OCI-LY3 (cell line): ENCODE measurements at regions not wholly inside any gene's neighbourhood (a gene's known extent, or its start where the extent isn't known, plus 50 kb on each side); places are given as distances from the start of the nearest gene placed in this dataset.
"Not testable (repeated sequence)": the region's sequence is repeated elsewhere in the genome, so short reads cannot be mapped to it uniquely, and the experiment has no call there.

ENCODE experiments used
- H2AFZ ChIP-seq: fragments of 200-600, 300-600 bp; shearing (Covaris generic); 2 replicates; pipeline ENCODE4 v1.6.0; 2014; ENCODE audit warnings: antibody characterized with exemption, low read depth, low read length
- H3K27ac ChIP-seq: fragments of 200-600, 300-600 bp; sonication (generic); 2 replicates; pipeline ENCODE4 v1.5.1; 2014; ENCODE audit warnings: mild to moderate bottlenecking, low read length, moderate library complexity, mixed read lengths
- H3K27me3 ChIP-seq: fragments of 200-600, 300-600 bp; sonication (generic); 2 replicates; pipeline ENCODE4 v1.6.1; 2014; ENCODE audit warnings: low read depth, low read length, mixed read lengths
- H3K36me3 ChIP-seq: fragments of 200-600, 300-600 bp; sonication (generic); replicated peaks from 2 replicates; pipeline ENCODE3; 2014; ENCODE audit warnings: low read depth, low read length, mixed read lengths
- H3K4me1 ChIP-seq: fragments of 300-600, 200-600 bp; sonication (generic); 2 replicates; pipeline ENCODE4 v1.6.1; 2014; ENCODE audit warnings: low read length, mixed read lengths
- H3K4me2 ChIP-seq: fragments of 200-600, 300-600 bp; sonication (generic); 2 replicates; pipeline ENCODE4 v1.6.1; 2014; ENCODE audit warnings: low read length, mixed read lengths
- H3K4me3 ChIP-seq: fragments of 300-600, 200-600 bp; sonication (generic); 2 replicates; pipeline ENCODE4 v1.5.1; 2014; ENCODE audit warnings: antibody characterized with exemption, mild to moderate bottlenecking, low read length, moderate library complexity
- H3K79me2 ChIP-seq: fragments of 300-600, 200-600 bp; shearing (Covaris generic); 2 replicates; pipeline ENCODE4 v1.6.1; 2014; ENCODE audit warnings: mild to moderate bottlenecking, low read length, mixed read lengths
- H3K9ac ChIP-seq: fragments of 300-600, 200-600 bp; shearing (Covaris generic); 2 replicates; pipeline ENCODE4 v1.6.0; 2014; ENCODE audit warnings: mild to moderate bottlenecking, low read length, moderate library complexity
- H3K9me3 ChIP-seq: fragments of 200-600, 300-600 bp; shearing (Covaris generic); 2 replicates; pipeline ENCODE4 v1.6.1; 2014; ENCODE audit warnings: low read length, mixed read lengths; ENCODE audit not compliant: insufficient read depth
- H4K20me1 ChIP-seq: fragments of 200-600, 300-600 bp; sonication (generic); 2 replicates; pipeline ENCODE4 v1.6.1; 2016; ENCODE audit warnings: low read length, mixed read lengths; ENCODE audit not compliant: insufficient read depth
- CTCF ChIP-seq: fragments of 200-600, 300-600 bp; sonication (generic); IDR thresholded peaks from 2 replicates; pipeline ENCODE4 v1.5.1; 2014; ENCODE audit warnings: antibody characterized with exemption, low read length, low read depth
- EZH2phosphoT487 ChIP-seq: fragments of 200-600 bp; shearing (Covaris generic); IDR thresholded peaks from 2 replicates; pipeline ENCODE4 v1.6.1; 2018; ENCODE audit warnings: antibody characterized with exemption, mixed run types, low read depth

- H3K4me1 ChIP-seq = no peaks in the 10 kb centered on the region
Measured at GRCh38 chrX:114181195-114181594, 402.7 kb upstream of the HTR2C start.

GRCh38 chrX:114178126-114178525 is 405.8 kb upstream of the HTR2C start:
- H3K4me1 ChIP-seq = no peaks in the 10 kb centered on the region
- H3K27me3 ChIP-seq = no peaks in the 10 kb centered on the region
- no peaks in the 10 kb centered on the region for H3K9me3 ChIP-seq
- H2AFZ ChIP-seq = no peak overlapping the region
- no peaks in the 10 kb centered on the region for H4K20me1 ChIP-seq
- H3K9ac ChIP-seq = no peak overlapping the region
- no peak for TF ChIP-seq CTCF
- no peak for TF ChIP-seq EZH2phosphoT487
- H3K79me2 ChIP-seq = no peaks in the 10 kb centered on the region
- H3K36me3 ChIP-seq = no peaks in the 10 kb centered on the region
- H3K4me3 ChIP-seq = no peak overlapping the region
- no peak overlapping the region for H3K4me2 ChIP-seq
- H3K27ac ChIP-seq = no peak overlapping the region

More at GRCh38 chrX:114181195-114181594, 402.7 kb upstream of the HTR2C start:
- Histone ChIP-seq H3K9me3 (no peaks in the 10 kb centered on the region), H3K4me3 (no peak overlapping the region), H3K9ac (no peak overlapping the region), H4K20me1 (no peaks in the 10 kb centered on the region), H3K4me2 (no peak overlapping the region), H3K27ac (no peak overlapping the region), H3K27me3 (no peaks in the 10 kb centered on the region), H3K36me3 (no peaks in the 10 kb centered on the region), H3K79me2 (no peaks in the 10 kb centered on the region), H2AFZ (no peak overlapping the region)
- TF ChIP-seq CTCF (no peak), EZH2phosphoT487 (no peak)

- not testable (repeated sequence) for H3K27ac ChIP-seq, H3K4me1 ChIP-seq, H3K79me2 ChIP-seq, H3K4me3 ChIP-seq, H4K20me1 ChIP-seq, H3K36me3 ChIP-seq, H3K27me3 ChIP-seq, H3K9ac ChIP-seq, H3K9me3 ChIP-seq, H2AFZ ChIP-seq, H3K4me2 ChIP-seq
Measured at GRCh38 chrX:114167276-114167675, 416.6 kb upstream of the HTR2C start.

- no peak overlapping the region for H3K9ac ChIP-seq
- no peak overlapping the region for H3K4me2 ChIP-seq
- H4K20me1 ChIP-seq = no peaks in the 10 kb centered on the region
- no peak overlapping the region for H3K27ac ChIP-seq
- H3K4me3 ChIP-seq = no peak overlapping the region
- H3K9me3 ChIP-seq = no peaks in the 10 kb centered on the region
- no peak overlapping the region for H2AFZ ChIP-seq
- no peaks in the 10 kb centered on the region for H3K79me2 ChIP-seq
- no peaks in the 10 kb centered on the region for H3K36me3 ChIP-seq
- no peak for TF ChIP-seq CTCF
- TF ChIP-seq EZH2phosphoT487 = no peak
- H3K27me3 ChIP-seq = no peaks in the 10 kb centered on the region
- no peaks in the 10 kb centered on the region for H3K4me1 ChIP-seq
Measured at GRCh38 chrX:114166601-114167000, 417.3 kb upstream of the HTR2C start.

- Histone ChIP-seq H3K27ac (no peak overlapping the region), H4K20me1 (no peaks in the 10 kb centered on the region), H3K79me2 (no peaks in the 10 kb centered on the region), H3K4me1 (no peaks in the 10 kb centered on the region), H3K27me3 (no peaks in the 10 kb centered on the region), H2AFZ (peak overlapping the region; percentile 55), H3K9me3 (no peaks in the 10 kb centered on the region), H3K9ac (no peak overlapping the region), H3K4me3 (peak overlapping the region; percentile 37), H3K4me2 (peak overlapping the region; percentile 39), H3K36me3 (no peaks in the 10 kb centered on the region)
- TF ChIP-seq EZH2phosphoT487 (no peak), CTCF (no peak)
Measured at GRCh38 chrX:114165537-114165936, 418.3 kb upstream of the HTR2C start.
